HG03342 (cell line): ENCODE measurements at regions not wholly inside any gene's neighbourhood (a gene's known extent, or its start where the extent isn't known, plus 50 kb on each side); places are given as distances from the start of the nearest gene placed in this dataset.

Source experiments
- ATAC-seq: cut with Tn5 transposase; IDR thresholded peaks from one replicate; pipeline ENCODE4 v1.9.1; 2021; ENCODE audit warnings: mild to moderate bottlenecking, moderate library complexity; ENCODE audit not compliant: unreplicated experiment

GRCh38 chr1:91152331-91152730 lies 130.5 kb upstream of the ZNF644 start:
- ATAC-seq = no peak

GRCh38 chr1:91151702-91152101 lies 129.9 kb upstream of the ZNF644 start:
- ATAC-seq = no peak

- ATAC-seq = no peak
Observed at GRCh38 chr1:91148641-91149069, 126.8 kb upstream of the ZNF644 start.

- ATAC-seq = no peak
Observed at GRCh38 chr1:91141858-91142257, 120.0 kb upstream of the ZNF644 start.

GRCh38 chr1:91138959-91139358 lies 117.1 kb upstream of the ZNF644 start:
- no peak for ATAC-seq

- no peak for ATAC-seq
Observed at GRCh38 chr1:91137173-91137852, 115.5 kb upstream of the ZNF644 start.

- ATAC-seq = no peak
Observed at GRCh38 chr1:91135799-91136198, 114.0 kb upstream of the ZNF644 start.

GRCh38 chr1:91133248-91133647 lies 111.4 kb upstream of the ZNF644 start:
- no peak for ATAC-seq

GRCh38 chr1:91130256-91130985 lies 108.6 kb upstream of the ZNF644 start:
- ATAC-seq = no peak

- ATAC-seq = no peak
Observed at GRCh38 chr1:91129458-91129857, 107.6 kb upstream of the ZNF644 start.

GRCh38 chr1:91129017-91129416 lies 107.2 kb upstream of the ZNF644 start:
- no peak for ATAC-seq

- no peak for ATAC-seq
Observed at GRCh38 chr1:91124989-91125417, 103.2 kb upstream of the ZNF644 start.

- ATAC-seq = no peak
Observed at GRCh38 chr1:91124290-91124985, 102.6 kb upstream of the ZNF644 start.

- no peak for ATAC-seq
Observed at GRCh38 chr1:91123773-91124172, 101.9 kb upstream of the ZNF644 start.

GRCh38 chr1:91123319-91123718 lies 101.5 kb upstream of the ZNF644 start:
- ATAC-seq = no peak

GRCh38 chr1:91122106-91122717 lies 100.4 kb upstream of the ZNF644 start:
- no peak for ATAC-seq

GRCh38 chr1:91121366-91121765 lies 99.5 kb upstream of the ZNF644 start:
- no peak for ATAC-seq

GRCh38 chr1:91120936-91121335 lies 99.1 kb upstream of the ZNF644 start:
- ATAC-seq = no peak

- ATAC-seq = no peak
Observed at GRCh38 chr1:91120421-91120820, 98.6 kb upstream of the ZNF644 start.

- no peak for ATAC-seq
Observed at GRCh38 chr1:91104712-91105111, 82.9 kb upstream of the ZNF644 start.

GRCh38 chr1:91101328-91101727 lies 79.5 kb upstream of the ZNF644 start:
- no peak for ATAC-seq
